ENCODE measurements at regions not wholly inside any gene's neighbourhood (a gene's known extent, or its start where the extent isn't known, plus 50 kb on each side); places are given as distances from the start of the nearest gene placed in this dataset.
"Not testable (repeated sequence)": the region's sequence is repeated elsewhere in the genome, so short reads cannot be mapped to it uniquely, and the experiment has no call there.

DNA sequence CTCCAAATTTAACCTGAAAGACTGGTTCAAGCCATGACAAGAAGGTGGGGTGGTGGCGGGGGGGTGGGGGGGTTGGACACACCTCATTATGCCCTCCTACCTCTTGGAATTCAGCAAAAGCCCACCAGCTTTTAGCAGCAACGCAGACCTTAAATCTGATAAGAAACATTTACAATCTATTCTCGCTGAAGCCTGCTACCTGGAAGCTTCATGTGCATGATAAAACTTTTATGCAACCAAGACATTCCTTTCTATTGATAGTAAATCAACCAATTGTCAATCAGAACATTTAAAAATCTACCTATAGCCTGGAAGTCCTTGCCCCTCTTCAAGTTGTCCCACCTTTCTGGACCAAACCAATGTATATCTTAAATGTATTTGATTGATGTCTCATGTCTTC, 113.6 kb upstream of the FAM98A start:
- no peak for DNase-seq (ENCODE audit: low spot score)

DNA sequence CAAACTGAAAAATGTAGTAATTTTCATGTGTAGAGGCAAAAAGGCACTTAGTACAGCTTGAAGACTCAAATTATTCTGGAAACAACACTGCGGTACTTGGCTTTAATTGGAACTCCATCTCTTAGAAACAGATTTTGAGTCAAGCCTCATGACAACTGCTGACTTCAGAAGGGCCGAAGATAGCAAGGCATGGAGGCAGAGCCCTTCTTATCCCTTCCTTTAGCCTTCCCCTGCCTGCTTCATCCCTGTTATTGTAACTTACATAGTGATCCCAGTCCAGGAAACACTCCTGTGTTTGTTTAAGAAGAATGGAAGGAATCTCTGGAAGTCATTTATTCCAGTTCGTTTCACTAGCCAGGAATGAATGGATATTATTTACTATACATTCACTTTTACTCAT, 110.9 kb upstream of the FAM98A start:
- no peak for DNase-seq (ENCODE audit: low spot score)

DNA sequence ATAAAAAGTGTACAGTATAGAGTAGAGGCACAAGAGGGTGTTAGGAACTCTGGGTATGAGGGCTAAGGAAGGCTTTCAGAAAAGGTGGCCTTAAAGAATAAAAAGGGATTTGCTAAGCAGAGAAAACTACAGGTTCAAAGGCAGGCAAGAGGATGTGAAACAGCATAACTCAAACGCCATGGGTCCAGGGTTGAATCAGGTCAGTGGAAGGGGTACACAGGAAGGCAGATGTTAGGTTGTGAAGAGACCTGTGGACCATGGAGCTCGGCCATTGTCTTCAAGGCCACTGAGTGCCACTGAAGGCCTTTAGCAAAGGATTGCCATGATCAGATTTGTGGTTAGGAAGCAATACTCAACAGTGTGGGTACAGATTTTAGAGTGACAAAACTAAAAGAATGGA, 108.2 kb upstream of the FAM98A start:
- DNase-seq (ENCODE audit: low spot score): no peak

DNA sequence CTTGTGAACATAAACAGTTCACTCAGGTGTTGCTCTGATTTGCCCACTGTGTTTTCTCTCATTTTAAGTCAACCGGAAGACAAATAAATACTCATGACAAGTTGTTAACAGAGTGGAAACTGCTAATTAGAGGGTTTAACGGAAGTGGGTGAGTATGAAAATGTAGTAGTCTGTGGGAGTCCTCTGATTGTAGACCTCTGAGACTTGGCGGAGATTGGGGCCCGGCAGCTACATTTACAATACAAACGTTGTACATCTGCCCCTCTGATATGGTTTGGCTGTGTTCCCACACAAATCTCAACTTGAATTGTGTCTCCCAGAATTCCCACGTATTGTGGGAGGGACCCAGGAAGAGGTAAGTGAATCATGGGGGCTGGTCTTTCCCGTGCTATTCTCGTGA, 107.3 kb upstream of the FAM98A start:
- DNase-seq (ENCODE audit: low spot score): no peak

DNA sequence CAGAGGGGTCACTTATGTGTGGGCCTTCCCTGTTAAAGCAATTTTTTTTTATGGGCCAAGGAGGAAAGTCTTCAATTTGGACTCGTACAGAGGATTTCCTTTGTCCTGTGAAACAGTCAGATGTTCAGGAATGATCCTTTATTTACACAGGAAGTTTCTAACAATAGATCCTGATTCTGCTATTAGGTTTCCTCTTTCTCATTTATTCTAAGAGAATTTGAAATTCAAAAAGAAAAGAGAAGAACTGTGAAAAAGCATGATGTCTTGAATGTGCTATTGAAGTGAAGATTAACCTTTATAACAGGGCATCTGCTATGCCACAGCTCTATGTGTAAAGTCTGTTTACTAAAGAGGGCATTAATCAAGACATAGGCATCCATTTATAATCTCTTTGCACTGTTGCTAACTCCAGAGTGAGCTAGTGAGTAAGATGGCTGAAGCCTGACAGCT, 105.3 kb upstream of the FAM98A start:
- DNase-seq (ENCODE audit: low spot score): no peak

DNA sequence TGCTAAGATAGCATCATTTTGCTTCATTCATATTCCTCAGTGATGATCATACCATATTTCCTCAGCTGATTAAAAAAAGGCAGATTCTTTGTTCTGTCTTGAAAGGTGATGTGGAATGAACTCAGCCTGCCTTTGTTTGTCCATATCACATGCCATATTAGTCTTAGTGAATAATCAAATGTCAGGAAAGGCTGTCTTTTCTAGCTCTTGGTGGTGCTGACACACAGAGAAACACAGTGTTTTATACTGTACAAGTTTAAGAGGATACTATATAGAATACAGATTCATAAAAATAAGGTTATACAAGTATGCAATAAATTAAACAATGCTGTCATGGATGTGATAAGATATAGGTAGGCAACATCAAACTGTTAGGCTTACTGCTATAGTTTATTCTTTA, 97.1 kb upstream of the FAM98A start:
- DNase-seq (ENCODE audit: low spot score): no peak

DNA sequence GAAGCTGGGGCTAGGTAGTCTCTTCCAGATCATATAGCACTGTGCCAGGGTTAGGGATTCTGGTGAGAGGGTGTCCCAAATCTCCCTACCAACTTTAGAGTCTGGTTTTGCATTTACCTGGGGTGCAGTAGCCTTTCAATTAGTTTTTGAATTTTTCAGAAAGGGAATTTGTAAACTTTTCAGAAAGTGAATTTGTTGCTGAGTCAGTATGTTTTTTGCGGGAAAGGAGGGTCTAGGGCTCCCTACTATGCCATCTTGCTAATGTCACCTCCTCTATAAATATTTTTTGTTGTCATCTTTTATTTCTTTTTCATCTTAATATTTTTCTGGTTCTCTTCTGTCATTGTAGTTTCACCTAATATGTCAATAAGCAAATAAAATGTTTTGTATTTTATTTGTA, 95.8 kb upstream of the FAM98A start:
- no peak for DNase-seq (ENCODE audit: low spot score)

DNA sequence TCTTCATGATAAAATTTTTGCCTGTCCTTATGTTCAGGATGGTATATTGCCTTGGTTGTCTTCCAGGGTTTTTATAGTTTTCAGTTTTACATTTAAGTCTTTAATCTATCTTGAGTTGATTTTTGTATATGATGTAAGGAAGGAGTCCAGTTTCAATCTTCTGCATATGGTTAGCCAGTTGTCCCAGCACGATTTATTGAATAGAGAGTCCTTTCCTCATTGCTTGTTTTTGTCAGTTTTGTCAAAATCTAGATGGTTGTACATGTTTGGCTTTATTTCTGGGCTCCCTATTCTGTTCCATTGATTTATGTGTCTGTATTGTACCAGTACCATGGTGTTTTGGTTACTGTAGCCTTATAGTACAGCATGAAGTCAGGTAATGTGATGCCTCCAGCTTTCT, 91.6 kb upstream of the FAM98A start:
- DNase-seq (ENCODE audit: low spot score): not testable (repeated sequence)

DNA sequence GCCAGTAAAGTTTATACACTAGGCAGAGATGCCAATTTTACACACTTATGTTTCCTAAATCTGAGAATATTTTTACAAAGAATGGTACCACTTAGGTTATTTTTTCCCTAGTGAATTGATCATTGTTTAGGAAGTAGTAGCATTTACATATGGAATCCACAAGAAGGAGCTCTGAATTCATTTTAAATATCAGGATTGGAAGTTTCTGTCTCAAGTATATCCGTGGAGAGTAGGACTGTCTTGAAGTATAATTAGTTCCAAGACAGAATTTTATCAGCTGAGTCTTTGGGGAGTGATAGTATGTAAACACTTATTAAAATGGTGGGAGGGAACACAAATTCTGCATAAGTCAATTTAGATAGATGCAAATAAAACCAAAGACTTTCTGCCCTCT, 82.3 kb upstream of the FAM98A start:
- peak; percentile 8 for DNase-seq (ENCODE audit: low spot score)

DNA sequence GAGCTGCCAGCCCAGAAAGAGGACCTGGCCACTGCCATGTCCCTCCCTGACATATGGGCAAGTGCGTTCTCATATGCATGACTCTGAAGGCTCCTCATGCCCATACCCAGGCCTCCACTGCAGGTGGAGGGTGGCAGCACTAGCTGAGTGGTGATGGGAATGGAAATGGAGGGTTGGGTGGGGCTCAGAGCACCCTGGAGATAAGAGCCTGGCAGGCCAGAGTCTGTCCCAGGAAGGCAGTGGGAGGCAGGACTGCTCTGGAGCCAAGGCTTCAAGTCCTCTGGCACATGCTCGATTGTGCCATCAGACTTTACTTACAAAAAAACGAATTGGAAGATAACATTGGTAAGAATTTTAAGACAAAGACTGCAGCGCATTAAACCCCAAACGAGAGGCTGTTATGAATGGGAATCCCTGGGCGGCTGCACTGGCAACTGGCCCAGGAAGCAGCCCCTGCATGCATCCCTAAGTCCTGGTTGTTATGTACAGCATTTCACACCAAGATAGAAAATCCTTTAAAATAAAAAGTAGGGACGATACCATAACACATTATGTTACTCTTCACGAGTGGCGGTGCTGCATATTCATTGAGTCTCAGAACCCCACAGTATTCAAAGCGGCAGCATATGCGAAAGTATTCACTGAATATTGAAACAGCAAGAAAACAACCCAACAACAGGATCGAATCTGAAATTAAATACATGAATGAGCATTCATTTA, 81.7 kb upstream of the FAM98A start:
- no peak for DNase-seq (ENCODE audit: low spot score)

DNA sequence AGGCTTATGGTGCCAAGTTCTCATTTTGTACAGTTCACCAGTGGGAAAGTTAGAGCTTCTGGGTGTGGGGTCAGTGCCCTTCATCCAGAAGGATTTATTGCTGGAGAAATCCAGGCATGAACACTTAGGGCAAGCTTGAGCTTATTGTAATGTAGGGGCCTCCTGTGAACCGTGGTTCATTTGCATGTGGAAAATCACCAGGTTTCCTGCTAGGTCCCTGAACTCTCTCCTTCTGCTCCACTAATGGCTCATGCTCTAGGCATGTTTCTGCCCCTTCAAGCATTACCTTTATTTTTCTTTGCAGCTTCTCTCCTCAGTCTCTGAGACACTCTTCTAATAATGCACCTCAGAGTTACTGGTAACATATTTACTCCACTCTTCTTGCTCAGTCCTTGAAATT, 79.3 kb upstream of the FAM98A start:
- DNase-seq (ENCODE audit: low spot score): no peak

DNA sequence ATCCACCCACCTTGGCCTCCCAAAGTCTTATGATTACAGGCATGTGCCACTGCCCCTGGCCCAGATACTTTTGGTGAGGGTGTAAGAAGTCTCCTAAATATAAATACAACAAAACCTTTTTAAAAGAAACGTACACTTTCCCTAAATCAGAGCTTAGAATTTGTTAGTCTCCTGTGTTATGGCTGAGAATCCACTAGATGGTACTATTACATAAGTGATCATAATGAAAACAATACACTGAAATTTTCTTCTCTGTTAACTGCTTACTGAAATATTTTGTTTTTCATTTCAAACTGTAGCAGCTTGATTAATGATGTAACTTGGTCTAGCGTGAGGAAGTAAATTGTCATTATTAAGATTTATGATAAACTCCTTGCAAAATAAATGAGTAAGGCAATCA, 74.8 kb upstream of the FAM98A start:
- DNase-seq (ENCODE audit: low spot score): no peak

DNA sequence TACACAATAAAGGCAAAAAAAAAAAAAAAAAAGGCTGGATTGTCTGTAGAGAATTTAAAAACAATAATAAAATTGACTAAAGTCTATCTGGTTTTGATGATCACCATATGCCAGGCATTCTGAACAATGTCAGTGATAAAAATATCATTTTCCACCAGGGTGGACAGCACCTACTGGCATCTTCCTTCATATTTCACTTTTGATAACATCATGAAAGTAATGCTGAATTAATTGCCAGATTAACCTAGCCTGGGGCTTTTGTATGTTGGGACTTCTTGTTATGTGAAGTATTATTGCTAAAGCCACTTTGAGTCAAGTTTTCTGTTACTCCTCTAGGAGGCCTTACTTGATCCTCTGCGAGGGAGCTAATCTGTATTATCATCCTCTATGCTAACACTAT, 73.8 kb upstream of the FAM98A start:
- DNase-seq (ENCODE audit: low spot score): no peak

DNA sequence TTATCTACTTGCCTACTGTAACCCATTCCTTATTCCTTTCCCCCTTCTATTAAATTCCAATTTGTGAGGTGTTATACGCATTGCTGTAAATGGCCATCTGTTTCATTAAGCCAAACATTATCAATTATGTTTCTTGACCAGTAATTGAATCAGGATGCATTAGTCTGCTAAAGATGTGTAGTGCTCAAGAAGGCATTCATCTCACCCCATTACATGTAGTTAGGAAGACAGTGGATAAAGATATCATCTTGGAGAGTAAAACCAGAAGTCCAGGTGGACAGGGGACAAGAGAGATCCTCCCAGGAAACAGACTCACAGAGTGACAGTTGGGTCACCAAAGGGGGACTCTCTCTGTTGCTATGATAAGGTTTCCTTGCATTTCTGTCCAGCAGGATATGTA, 73.3 kb upstream of the FAM98A start:
- no peak for DNase-seq (ENCODE audit: low spot score)

DNA sequence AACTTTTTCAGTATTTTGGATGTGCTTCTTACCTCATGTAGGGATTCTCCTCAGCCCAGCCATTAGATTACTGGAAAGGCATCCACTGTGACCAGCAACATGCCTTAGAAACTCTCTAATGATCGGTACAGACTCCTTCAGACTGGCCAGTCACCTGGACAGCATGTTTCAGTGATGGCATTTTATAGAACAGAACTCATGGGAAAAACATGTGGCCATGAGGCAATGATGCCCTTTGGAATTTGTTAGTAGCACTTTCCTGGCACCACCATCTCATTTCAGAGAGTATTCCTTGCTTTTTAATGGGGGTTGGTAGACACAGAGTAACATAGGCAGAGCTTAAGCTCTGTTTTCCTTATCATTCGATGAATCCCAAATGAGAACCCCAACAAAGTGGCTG, 72.1 kb upstream of the FAM98A start:
- no peak for DNase-seq (ENCODE audit: low spot score)

DNA sequence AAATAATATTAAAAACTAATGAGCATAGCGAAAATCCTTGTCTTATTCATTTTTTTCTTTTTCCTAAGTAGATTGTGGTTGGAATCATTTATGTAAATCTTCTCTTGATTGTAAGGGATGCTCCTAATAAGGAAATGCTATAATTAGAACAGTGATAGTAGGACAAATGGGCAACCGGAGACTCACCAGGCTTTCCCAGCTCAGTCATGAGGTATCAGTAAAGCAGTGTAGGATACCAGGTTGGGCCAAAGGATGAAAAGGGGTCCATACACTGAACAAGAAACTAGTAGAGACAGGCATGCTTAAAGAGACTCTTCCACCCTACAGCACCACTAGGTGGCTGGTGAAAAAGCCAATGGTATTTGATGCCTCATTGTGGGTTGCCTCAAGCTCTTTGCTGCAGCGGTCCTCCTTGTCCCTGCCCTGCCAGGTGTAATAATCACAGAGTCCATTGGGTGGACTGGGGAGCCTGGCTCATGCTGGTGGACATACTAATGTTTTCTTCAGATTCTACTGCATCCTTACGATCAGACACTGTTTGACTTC, 71.4 kb upstream of the FAM98A start:
- DNase-seq (ENCODE audit: low spot score): peak; percentile 38

DNA sequence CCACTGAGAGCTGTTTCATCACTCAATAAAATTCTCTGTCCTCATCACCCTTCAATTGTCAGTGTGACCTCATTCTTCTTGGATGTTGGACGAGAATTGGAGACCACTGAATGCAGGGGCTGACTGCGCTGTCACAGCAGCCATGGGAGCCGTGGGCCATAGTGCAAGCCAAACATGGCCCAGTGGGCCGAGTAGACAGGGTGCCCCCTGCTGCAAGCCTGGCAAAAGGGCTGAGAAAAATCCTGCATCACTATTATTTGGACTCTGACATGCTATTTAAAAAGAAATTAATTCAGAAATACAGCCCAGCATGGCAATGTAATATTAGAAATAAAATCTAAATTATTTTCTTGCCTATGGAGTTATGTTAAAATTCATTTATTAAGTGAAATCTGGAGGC, 67.8 kb upstream of the FAM98A start:
- DNase-seq (ENCODE audit: low spot score): no peak

DNA sequence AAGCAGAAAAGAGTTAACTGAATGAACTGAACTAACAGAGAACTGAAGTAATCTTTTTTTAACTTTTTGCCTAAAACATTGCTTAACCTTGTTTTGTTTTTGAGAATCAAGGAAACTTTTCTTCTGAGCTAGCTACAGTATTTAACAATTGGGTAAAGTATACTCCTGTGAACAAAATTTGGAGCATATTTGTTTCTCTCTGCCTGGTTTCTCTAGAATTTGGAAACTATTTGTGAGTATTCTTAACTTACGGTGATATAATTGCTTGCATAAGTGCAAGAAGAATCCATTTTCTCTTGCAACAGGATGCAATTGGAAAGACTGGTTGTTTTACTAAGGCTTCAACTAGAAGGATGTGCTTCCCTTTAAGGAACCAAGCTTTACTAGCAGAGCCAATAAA, 65.9 kb upstream of the FAM98A start:
- no peak for DNase-seq (ENCODE audit: low spot score)

DNA sequence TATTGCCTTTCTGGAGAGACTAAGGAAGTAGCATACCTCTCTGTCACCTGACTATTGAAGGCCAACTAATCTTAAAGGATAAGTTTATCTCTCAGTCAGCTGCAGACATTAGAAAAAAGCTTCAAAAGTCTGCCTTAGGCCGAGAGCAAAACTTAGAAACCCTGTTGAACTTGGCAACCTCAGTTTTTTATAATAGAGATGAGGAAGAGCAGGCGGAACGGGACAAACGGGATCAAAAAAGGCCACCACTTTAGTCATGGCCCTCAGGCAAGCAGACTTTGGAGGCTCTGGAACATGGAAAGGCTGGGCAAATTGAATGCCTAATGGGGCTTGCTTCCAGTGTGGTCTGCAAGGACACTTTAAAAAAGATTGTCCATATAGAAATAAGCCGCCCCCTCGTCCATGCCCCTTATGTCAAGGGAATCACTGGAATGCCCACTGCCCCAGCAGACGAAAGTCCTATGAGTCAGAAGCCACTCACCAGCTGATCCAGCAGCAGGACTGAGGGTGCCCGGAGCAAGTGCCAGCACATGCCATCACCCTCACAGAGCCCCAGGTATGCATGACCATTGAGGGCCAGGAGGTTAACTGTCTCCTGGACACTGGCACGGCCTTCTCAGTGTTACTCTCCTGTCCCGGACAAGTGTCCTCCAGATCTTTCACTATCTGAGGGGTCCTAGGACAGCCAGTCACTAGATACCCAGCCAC, 61.5 kb upstream of the FAM98A start:
- no peak for DNase-seq (ENCODE audit: low spot score)

DNA sequence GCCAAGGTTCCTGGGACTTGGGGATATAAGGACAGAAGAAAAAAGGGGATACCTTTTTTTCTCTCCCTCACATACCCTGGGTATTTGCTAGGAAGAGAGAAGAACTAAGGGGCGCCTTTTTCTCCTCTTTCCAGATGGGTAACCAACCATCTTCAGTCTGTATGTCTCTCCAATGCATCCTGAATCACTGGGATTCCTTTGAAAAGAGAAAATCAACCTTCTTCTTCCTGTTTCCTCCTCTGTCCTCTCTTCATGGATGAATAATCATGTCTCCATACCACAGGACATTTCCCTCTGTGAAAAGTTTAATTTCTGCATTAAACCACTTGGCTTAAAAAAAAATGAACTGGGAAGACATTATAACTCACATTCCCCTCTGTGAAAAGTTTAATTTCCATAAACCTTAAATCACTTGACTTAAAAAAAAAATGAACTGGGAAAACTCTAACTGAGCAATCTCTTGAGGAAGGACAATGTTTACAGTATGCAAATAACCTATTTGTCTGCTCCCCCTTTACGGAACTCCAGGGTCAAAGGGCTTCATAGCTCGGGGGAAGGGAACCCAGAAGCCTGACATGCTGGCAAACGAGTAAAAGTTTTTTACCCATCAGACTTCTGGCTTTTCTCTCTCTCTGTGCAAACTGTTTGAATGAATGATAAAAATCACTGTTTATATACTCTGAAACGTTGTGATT, 56.7 kb upstream of the FAM98A start:
- no peak for DNase-seq (ENCODE audit: low spot score)

DNA sequence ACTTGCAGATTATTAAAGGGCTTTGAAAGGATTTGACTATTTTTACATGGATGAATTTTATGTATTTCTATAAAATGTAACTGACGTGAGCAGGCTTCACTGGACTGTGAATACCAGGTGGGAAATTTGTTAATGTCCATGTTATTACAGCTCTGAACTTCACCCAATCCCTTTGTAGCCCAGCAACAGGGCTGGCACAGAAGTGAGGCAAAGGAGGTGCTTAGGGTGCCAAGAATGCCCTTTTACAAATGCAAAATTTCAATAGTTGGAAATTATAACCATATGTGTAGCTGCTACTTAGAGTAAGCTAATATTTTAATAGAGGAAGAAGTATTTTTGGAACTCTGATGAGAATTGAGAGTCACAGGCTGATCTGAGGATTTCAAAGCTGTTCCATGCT, 53.7 kb upstream of the FAM98A start:
- DNase-seq (ENCODE audit: low spot score): no peak

DNA sequence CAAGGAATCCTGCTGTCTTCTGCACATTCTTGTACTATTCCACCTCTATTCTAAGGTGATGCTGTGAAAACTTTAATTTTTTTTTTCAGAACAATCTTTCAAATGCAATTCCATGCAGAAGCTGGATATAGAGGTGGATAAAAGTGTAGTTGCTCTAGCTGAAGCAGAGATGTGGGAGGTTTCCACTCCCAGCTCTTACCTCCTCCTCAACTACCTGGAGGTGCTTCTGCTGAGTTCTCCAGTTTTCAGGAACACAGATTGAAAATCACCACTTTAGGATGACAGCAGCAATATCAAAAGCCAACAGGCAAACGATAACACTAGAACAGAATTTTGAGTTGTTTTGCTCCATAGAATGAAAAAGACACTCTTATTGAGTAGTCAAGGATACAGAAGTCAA, 51.1 kb upstream of the FAM98A start:
- DNase-seq (ENCODE audit: low spot score): no peak
